ENCODE measurements at regions not wholly inside any gene's neighbourhood (a gene's known extent, or its start where the extent isn't known, plus 50 kb on each side); places are given as distances from the start of the nearest gene placed in this dataset.
"Not testable (repeated sequence)": the region's sequence is repeated elsewhere in the genome, so short reads cannot be mapped to it uniquely, and the experiment has no call there.

GRCh38 chr9:13447843-13448422 is 168.4 kb upstream of the MPDZ start:
- in situ Hi-C loops (cut with HindIII; ENCODE audit: low pct_unique_long_range_greater_than_20kb, low sequenced_read_pairs) = no loop called here
- no peak for DNase-seq (ENCODE audit: low read depth, low spot score)

- DNase-seq (ENCODE audit: low read depth, low spot score) = no peak
- in situ Hi-C loops (cut with HindIII; ENCODE audit: low pct_unique_long_range_greater_than_20kb, low sequenced_read_pairs) = no loop called here
These were observed 167.7 kb upstream of the MPDZ start for GRCh38 chr9:13446938-13447842.

- in situ Hi-C loops (cut with HindIII; ENCODE audit: low pct_unique_long_range_greater_than_20kb, low sequenced_read_pairs) = no loop called here
- DNase-seq (ENCODE audit: low read depth, low spot score) = no peak
These were observed 166.9 kb upstream of the MPDZ start for GRCh38 chr9:13446286-13446937.

- in situ Hi-C loops (cut with HindIII; ENCODE audit: low pct_unique_long_range_greater_than_20kb, low sequenced_read_pairs) = no loop called here
These were observed 165.6 kb upstream of the MPDZ start for GRCh38 chr9:13445103-13445500.

GRCh38 chr9:13444245-13445102 is 165.0 kb upstream of the MPDZ start:
- in situ Hi-C loops (cut with HindIII; ENCODE audit: low pct_unique_long_range_greater_than_20kb, low sequenced_read_pairs) = no loop called here
- no peak for DNase-seq (ENCODE audit: low read depth, low spot score)

More at GRCh38 chr9:13445103-13445500, 165.6 kb upstream of the MPDZ start:
- no peak for DNase-seq (ENCODE audit: low read depth, low spot score)

GRCh38 chr9:13443346-13444244 is 164.1 kb upstream of the MPDZ start:
- in situ Hi-C loops (cut with HindIII; ENCODE audit: low pct_unique_long_range_greater_than_20kb, low sequenced_read_pairs) = no loop called here

GRCh38 chr9:13439685-13440476 is 160.4 kb upstream of the MPDZ start:
- in situ Hi-C loops (cut with HindIII; ENCODE audit: low pct_unique_long_range_greater_than_20kb, low sequenced_read_pairs) = no loop called here
- no peak for DNase-seq (ENCODE audit: low read depth, low spot score)

More at GRCh38 chr9:13443346-13444244, 164.1 kb upstream of the MPDZ start:
- DNase-seq (ENCODE audit: low read depth, low spot score) = no peak

GRCh38 chr9:13437866-13438265 is 158.4 kb upstream of the MPDZ start:
- DNase-seq (ENCODE audit: low read depth, low spot score) = no peak
- in situ Hi-C loops (cut with HindIII; ENCODE audit: low pct_unique_long_range_greater_than_20kb, low sequenced_read_pairs) = no loop called here

GRCh38 chr9:13436591-13436990 is 157.1 kb upstream of the MPDZ start:
- in situ Hi-C loops (cut with HindIII; ENCODE audit: low pct_unique_long_range_greater_than_20kb, low sequenced_read_pairs) = no loop called here
- DNase-seq (ENCODE audit: low read depth, low spot score) = no peak

GRCh38 chr9:13433453-13433852 is 154.0 kb upstream of the MPDZ start:
- DNase-seq (ENCODE audit: low read depth, low spot score); in situ Hi-C loops (cut with HindIII; ENCODE audit: low pct_unique_long_range_greater_than_20kb, low sequenced_read_pairs): not testable (repeated sequence)

GRCh38 chr9:13432904-13433303 is 153.4 kb upstream of the MPDZ start:
- no peak for DNase-seq (ENCODE audit: low read depth, low spot score)
- in situ Hi-C loops (cut with HindIII; ENCODE audit: low pct_unique_long_range_greater_than_20kb, low sequenced_read_pairs) = no loop called here

- in situ Hi-C loops (cut with HindIII; ENCODE audit: low pct_unique_long_range_greater_than_20kb, low sequenced_read_pairs) = no loop called here
- DNase-seq (ENCODE audit: low read depth, low spot score) = no peak
These were observed 152.2 kb upstream of the MPDZ start for GRCh38 chr9:13431692-13432091.

GRCh38 chr9:13431222-13431536 is 151.7 kb upstream of the MPDZ start:
- no peak for DNase-seq (ENCODE audit: low read depth, low spot score)
- in situ Hi-C loops (cut with HindIII; ENCODE audit: low pct_unique_long_range_greater_than_20kb, low sequenced_read_pairs) = no loop called here

- in situ Hi-C loops (cut with HindIII; ENCODE audit: low pct_unique_long_range_greater_than_20kb, low sequenced_read_pairs) = no loop called here
- DNase-seq (ENCODE audit: low read depth, low spot score) = no peak
These were observed 151.1 kb upstream of the MPDZ start for GRCh38 chr9:13430368-13431221.
